ENCODE measurements at regions not wholly inside any gene's neighbourhood (a gene's known extent, or its start where the extent isn't known, plus 50 kb on each side); places are given as distances from the start of the nearest gene placed in this dataset.
A peak's percentile ranks its signal among the peaks of the same experiment; 100 is the strongest.

DNA sequence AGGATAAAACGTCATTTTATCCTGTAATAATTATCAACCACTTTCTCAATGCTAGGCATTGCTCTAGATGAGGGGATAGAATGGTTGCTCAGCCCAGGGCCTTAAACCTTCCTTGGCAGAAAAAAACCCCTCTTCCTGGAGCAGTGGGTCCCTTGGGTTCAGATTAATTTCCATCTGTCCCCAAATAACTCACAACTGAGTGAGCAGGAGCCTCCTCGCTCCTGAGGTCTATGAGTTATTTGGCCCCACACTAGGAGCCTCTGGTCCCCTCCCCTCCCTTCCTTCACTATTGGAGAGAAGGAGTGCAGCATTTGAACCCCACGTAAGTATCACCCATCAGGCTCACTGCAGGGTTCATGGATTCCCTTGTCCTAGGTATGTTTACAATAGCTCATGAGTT is 157.5 kb upstream of the FHL2 start:
- Histone ChIP-seq H2BK5ac (ENCODE audit: low read depth, low read length, poor library complexity) (no peak overlapping the region), H3K23ac (ENCODE audit: low read length) (no peak overlapping the region), H4K8ac (ENCODE audit: low read depth, low read length) (no peak overlapping the region), H3K79me2 (ENCODE audit: control insufficient read depth, insufficient read depth, low read length, poor library complexity) (no peaks in the 10 kb centered on the region), H2AFZ (ENCODE audit: insufficient read depth, low read length, poor library complexity) (no peak overlapping the region), H3K4me2 (ENCODE audit: low read length) (no peak overlapping the region), H3K79me1 (ENCODE audit: low read length) (no peaks in the 10 kb centered on the region), H3K9ac (ENCODE audit: low read length) (no peak overlapping the region), H3K4me3 (ENCODE audit: low read depth, low read length) (no peak overlapping the region), H3K18ac (ENCODE audit: low read length) (no peak overlapping the region), H2BK120ac (ENCODE audit: insufficient read depth, low read length, poor library complexity) (no peak overlapping the region), H3K27ac (ENCODE audit: low read depth, low read length) (no peak overlapping the region), H3K4ac (ENCODE audit: low read depth, low read length) (no peak overlapping the region), H2BK12ac (ENCODE audit: low read length) (no peak overlapping the region), H3K36me3 (ENCODE audit: control insufficient read depth in 1 of 2, insufficient read depth in 2 of 2, low read length in 2 of 2) (no peaks in the 10 kb centered on the region), H2AK5ac (ENCODE audit: low read length) (no peak overlapping the region), H3K27me3 (ENCODE audit: insufficient read depth, low read length) (peaks cover 3% of the 10 kb centered on the region), H3K14ac (ENCODE audit: low read length) (no peak overlapping the region), H4K12ac (ENCODE audit: low read depth, low read length) (no peak overlapping the region), H3K9me3 (ENCODE audit: insufficient read depth, low read depth, low read length) (no peaks in the 10 kb centered on the region), H4K91ac (ENCODE audit: low read depth, low read length) (no peak overlapping the region), H3K4me1 (ENCODE audit: control insufficient read depth in 1 of 2, insufficient read depth in 2 of 2, low read length in 2 of 2) (no peaks in the 10 kb centered on the region)
- no peak for DNase-seq
- WGBS (ENCODE audit: extremely low coverage, insufficient coverage, insufficient read length): no CpG with 5 or more reads among the region's 3 CpGs

DNA sequence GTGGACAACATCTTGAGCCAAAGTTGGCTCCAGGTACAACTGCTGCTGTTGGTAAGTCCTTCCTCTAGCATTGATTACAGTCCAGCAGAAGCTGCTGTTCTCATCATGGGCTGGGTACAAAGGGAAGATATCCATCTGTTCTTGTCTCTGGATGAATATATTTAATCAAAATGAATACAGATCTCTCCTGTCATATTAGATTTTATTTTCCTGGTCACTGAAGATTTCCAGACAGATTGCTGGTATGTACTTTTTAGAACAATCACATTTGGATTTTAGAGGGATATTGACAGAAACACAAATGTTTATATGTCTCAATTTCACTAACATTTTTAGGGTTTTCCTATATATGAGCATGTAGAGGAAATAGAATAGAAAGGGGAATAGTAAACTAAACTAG is 155.4 kb upstream of the FHL2 start:
- H4K8ac ChIP-seq (ENCODE audit: low read depth, low read length): no peak overlapping the region
- H3K4me3 ChIP-seq (ENCODE audit: low read depth, low read length): no peak overlapping the region
- no peak overlapping the region for H3K23ac ChIP-seq (ENCODE audit: low read length)
- no peak overlapping the region for H3K9ac ChIP-seq (ENCODE audit: low read length)
- H2BK5ac ChIP-seq (ENCODE audit: low read depth, low read length, poor library complexity): no peak overlapping the region
- no peaks in the 10 kb centered on the region for H3K79me1 ChIP-seq (ENCODE audit: low read length)
- H3K4me2 ChIP-seq (ENCODE audit: low read length): no peak overlapping the region
- no peak overlapping the region for H3K14ac ChIP-seq (ENCODE audit: low read length)
- DNase-seq: no peak
- peaks cover 3% of the 10 kb centered on the region for H3K27me3 ChIP-seq (ENCODE audit: insufficient read depth, low read length)
- no peak overlapping the region for H2BK120ac ChIP-seq (ENCODE audit: insufficient read depth, low read length, poor library complexity)
- no peaks in the 10 kb centered on the region for H3K36me3 ChIP-seq (ENCODE audit: control insufficient read depth in 1 of 2, insufficient read depth in 2 of 2, low read length in 2 of 2)
- H4K12ac ChIP-seq (ENCODE audit: low read depth, low read length): no peak overlapping the region
- no peak overlapping the region for H3K4ac ChIP-seq (ENCODE audit: low read depth, low read length)
- no peaks in the 10 kb centered on the region for H3K4me1 ChIP-seq (ENCODE audit: control insufficient read depth in 1 of 2, insufficient read depth in 2 of 2, low read length in 2 of 2)
- no peaks in the 10 kb centered on the region for H3K9me3 ChIP-seq (ENCODE audit: insufficient read depth, low read depth, low read length)
- H3K79me2 ChIP-seq (ENCODE audit: control insufficient read depth, insufficient read depth, low read length, poor library complexity): no peaks in the 10 kb centered on the region
- H2AFZ ChIP-seq (ENCODE audit: insufficient read depth, low read length, poor library complexity): no peak overlapping the region
- H3K27ac ChIP-seq (ENCODE audit: low read depth, low read length): no peak overlapping the region
- H2BK12ac ChIP-seq (ENCODE audit: low read length): no peak overlapping the region
- H4K91ac ChIP-seq (ENCODE audit: low read depth, low read length): no peak overlapping the region
- H2AK5ac ChIP-seq (ENCODE audit: low read length): no peak overlapping the region
- no peak overlapping the region for H3K18ac ChIP-seq (ENCODE audit: low read length)

DNA sequence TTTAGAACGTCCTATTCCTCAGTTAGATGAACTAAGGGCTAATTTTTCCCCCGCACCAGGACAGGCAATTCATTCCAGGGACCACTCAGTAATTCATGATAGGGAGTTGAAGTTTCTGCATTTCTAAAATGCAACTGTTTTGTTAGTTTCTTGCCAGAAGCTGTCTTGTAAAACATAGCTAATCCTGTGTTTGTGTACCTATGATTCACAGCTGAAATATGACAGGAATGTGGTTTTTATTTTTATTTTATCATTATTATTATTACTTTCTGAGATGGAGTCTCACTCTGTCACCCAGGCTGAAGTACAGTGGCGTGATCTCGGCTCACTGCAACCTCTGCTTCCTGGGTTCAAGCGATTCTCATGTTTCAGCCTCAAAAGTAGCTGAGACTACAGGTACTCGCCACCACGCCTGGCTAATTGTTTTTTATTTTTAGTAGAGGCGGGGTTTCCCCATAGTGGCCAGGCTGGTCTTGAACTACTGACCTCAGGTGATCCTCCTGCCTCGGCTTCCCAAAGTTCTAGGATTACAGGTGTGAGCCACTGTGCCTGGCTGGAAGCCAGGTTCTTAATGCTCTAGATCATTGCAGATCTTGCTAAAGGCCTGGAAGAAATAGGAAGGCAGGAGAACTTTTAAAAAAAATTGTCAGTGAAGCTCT is 154.8 kb upstream of the FHL2 start:
- Histone ChIP-seq H2BK12ac (ENCODE audit: low read length) (no peak overlapping the region), H3K9me3 (ENCODE audit: insufficient read depth, low read depth, low read length) (no peaks in the 10 kb centered on the region), H3K36me3 (ENCODE audit: control insufficient read depth in 1 of 2, insufficient read depth in 2 of 2, low read length in 2 of 2) (no peaks in the 10 kb centered on the region), H3K18ac (ENCODE audit: low read length) (no peak overlapping the region), H3K4me3 (ENCODE audit: low read depth, low read length) (no peak overlapping the region), H3K27ac (ENCODE audit: low read depth, low read length) (no peak overlapping the region), H3K9ac (ENCODE audit: low read length) (no peak overlapping the region), H3K27me3 (ENCODE audit: insufficient read depth, low read length) (peaks cover 3% of the 10 kb centered on the region), H4K12ac (ENCODE audit: low read depth, low read length) (no peak overlapping the region), H3K4ac (ENCODE audit: low read depth, low read length) (no peak overlapping the region), H4K8ac (ENCODE audit: low read depth, low read length) (no peak overlapping the region), H2AFZ (ENCODE audit: insufficient read depth, low read length, poor library complexity) (no peak overlapping the region), H2BK120ac (ENCODE audit: insufficient read depth, low read length, poor library complexity) (no peak overlapping the region), H3K14ac (ENCODE audit: low read length) (no peak overlapping the region), H2AK5ac (ENCODE audit: low read length) (no peak overlapping the region), H3K79me1 (ENCODE audit: low read length) (no peaks in the 10 kb centered on the region), H3K23ac (ENCODE audit: low read length) (no peak overlapping the region), H3K4me1 (ENCODE audit: control insufficient read depth in 1 of 2, insufficient read depth in 2 of 2, low read length in 2 of 2) (no peaks in the 10 kb centered on the region), H3K4me2 (ENCODE audit: low read length) (no peak overlapping the region), H3K79me2 (ENCODE audit: control insufficient read depth, insufficient read depth, low read length, poor library complexity) (no peaks in the 10 kb centered on the region), H2BK5ac (ENCODE audit: low read depth, low read length, poor library complexity) (no peak overlapping the region), H4K91ac (ENCODE audit: low read depth, low read length) (no peak overlapping the region)
- no peak for DNase-seq
- WGBS (ENCODE audit: extremely low coverage, insufficient coverage, insufficient read length): no CpG with 5 or more reads among the region's 9 CpGs

DNA sequence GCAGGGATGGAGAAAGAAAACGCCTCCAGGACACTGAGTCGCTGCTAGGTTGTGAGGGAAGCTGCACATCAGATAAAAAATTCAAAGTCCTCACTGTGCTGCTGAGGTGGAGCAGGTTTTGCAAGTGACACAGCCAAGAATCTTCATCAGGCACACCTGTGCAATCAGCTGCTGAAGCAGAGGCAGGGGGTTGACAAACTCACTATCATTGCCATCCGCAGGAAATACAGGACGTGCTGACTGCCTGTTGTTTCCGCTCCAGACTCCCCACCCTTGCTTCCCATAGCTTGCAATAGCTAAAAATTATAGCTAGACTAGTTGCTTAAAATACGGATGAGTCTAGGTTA is 147.8 kb upstream of the FHL2 start:
- Histone ChIP-seq H3K4me2 (ENCODE audit: low read length) (no peak overlapping the region), H3K14ac (ENCODE audit: low read length) (no peak overlapping the region), H4K91ac (ENCODE audit: low read depth, low read length) (no peak overlapping the region), H2BK120ac (ENCODE audit: insufficient read depth, low read length, poor library complexity) (no peak overlapping the region), H3K9ac (ENCODE audit: low read length) (no peak overlapping the region), H3K4me1 (ENCODE audit: control insufficient read depth in 1 of 2, insufficient read depth in 2 of 2, low read length in 2 of 2) (no peaks in the 10 kb centered on the region), H3K9me3 (ENCODE audit: insufficient read depth, low read depth, low read length) (no peaks in the 10 kb centered on the region), H3K18ac (ENCODE audit: low read length) (no peak overlapping the region), H3K4ac (ENCODE audit: low read depth, low read length) (no peak overlapping the region), H2BK12ac (ENCODE audit: low read length) (no peak overlapping the region), H3K79me2 (ENCODE audit: control insufficient read depth, insufficient read depth, low read length, poor library complexity) (no peaks in the 10 kb centered on the region), H2BK5ac (ENCODE audit: low read depth, low read length, poor library complexity) (no peak overlapping the region), H3K79me1 (ENCODE audit: low read length) (no peaks in the 10 kb centered on the region), H4K8ac (ENCODE audit: low read depth, low read length) (no peak overlapping the region), H3K36me3 (ENCODE audit: control insufficient read depth in 1 of 2, insufficient read depth in 2 of 2, low read length in 2 of 2) (no peaks in the 10 kb centered on the region), H2AK5ac (ENCODE audit: low read length) (no peak overlapping the region), H3K23ac (ENCODE audit: low read length) (no peak overlapping the region), H3K4me3 (ENCODE audit: low read depth, low read length) (no peak overlapping the region), H3K27me3 (ENCODE audit: insufficient read depth, low read length) (no peaks in the 10 kb centered on the region), H4K12ac (ENCODE audit: low read depth, low read length) (no peak overlapping the region), H3K27ac (ENCODE audit: low read depth, low read length) (no peak overlapping the region), H2AFZ (ENCODE audit: insufficient read depth, low read length, poor library complexity) (no peak overlapping the region)
- DNase-seq: peak in 1 of 2 donors; percentile 28
- no CpG with 5 or more reads among the region's 6 CpGs for WGBS (ENCODE audit: extremely low coverage, insufficient coverage, insufficient read length)

Data from trophoblast cell (in vitro differentiated cells and primary cell).